Lower leg skin (tissue), 4 donors: ENCODE measurements at regions not wholly inside any gene's neighbourhood (a gene's known extent, or its start where the extent isn't known, plus 50 kb on each side); places are given as distances from the start of the nearest gene placed in this dataset.

Experiments
- DNase-seq, 2 donors: peaks; one replicate each; pipeline ENCODE4 v3.0.0-alpha.2; 2019; ENCODE audit warnings: low spot score in 2 of 2
- H3K4me3 ChIP-seq: fragments of 200-600 bp; sonication (generic); 2 replicates; pipeline ENCODE4 v1.5.1; 2017; ENCODE audit warnings: mild to moderate bottlenecking, low read depth; ENCODE audit not compliant: poor library complexity, severe bottlenecking
- POLR2A ChIP-seq, 2 donors: fragments of 450-650 bp; IDR thresholded peaks; one replicate each; pipeline ENCODE4 v1.6.1; 2016 to 2017; ENCODE audit warnings: antibody characterized with exemption in 2 of 2, mild to moderate bottlenecking in 1 of 2, moderate library complexity in 1 of 2
- WGBS, 2 donors: methylation state at CpG; one replicate each; pipeline ENCODE4 v1.1.5; 2018; 5-methylcytosine and 5-hydroxymethylcytosine counted together
- intact Hi-C: fragments of 100-400 bp; cut with DNase I; formaldehyde crosslinking; loops from one replicate; pipeline ENCODE4 v1.15.0; 2023; ENCODE audit warnings: low total_unique reads
- TF ChIP-seq, protein P1 (sequence below), 3 donors: fragments of 450-650 bp; IDR thresholded peaks; one replicate each; pipeline ENCODE4 v1.5.1; 2016; ENCODE audit warnings: antibody characterized with exemption in 3 of 3, mild to moderate bottlenecking in 3 of 3, moderate library complexity in 2 of 3

DNA sequence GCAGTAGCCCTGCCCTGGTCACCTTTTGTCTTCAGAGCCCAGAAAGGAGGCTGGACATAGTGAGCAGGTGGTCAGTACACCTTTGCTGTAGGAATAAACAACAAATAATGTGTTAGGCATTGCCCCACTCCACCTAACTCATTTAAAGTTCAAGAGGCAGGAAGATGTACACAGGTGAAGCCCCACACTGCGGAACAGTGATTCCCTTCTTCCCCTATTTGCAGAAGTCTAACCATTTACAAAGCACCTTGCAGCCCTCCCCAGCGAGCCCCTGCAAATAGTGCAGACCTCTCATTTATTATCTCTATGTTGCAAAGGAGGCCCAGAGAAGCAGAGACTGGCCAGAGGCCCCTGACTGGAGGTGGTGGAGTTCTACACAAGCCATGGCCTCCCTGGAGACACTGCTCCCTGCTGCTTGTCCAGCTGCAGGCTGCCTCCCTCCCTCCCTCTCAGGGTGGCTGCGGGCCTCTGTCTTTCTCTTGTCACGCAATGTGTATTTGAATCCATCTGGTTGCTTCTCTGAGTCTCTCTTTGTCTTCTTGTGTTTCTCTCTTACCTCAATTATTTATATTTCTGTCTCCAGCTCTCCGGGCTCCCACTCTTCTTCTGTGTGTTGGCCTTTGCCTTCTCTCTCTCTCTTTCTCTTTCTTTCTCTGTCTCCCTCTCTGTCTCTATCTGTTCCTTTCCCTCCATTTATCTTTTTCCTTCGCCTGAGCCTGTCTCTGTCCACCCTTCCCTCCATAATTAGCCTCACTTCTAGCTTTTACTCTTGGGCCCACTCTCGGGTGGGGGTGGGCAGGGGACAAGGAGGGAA, 59.1 kb upstream of the PRDM11 start:
- no peak overlapping the region for H3K4me3 ChIP-seq
- TF ChIP-seq POLR2A (IDR thresholded peaks at IDR 0.05), result no peak
- TF ChIP-seq, protein P1, sequence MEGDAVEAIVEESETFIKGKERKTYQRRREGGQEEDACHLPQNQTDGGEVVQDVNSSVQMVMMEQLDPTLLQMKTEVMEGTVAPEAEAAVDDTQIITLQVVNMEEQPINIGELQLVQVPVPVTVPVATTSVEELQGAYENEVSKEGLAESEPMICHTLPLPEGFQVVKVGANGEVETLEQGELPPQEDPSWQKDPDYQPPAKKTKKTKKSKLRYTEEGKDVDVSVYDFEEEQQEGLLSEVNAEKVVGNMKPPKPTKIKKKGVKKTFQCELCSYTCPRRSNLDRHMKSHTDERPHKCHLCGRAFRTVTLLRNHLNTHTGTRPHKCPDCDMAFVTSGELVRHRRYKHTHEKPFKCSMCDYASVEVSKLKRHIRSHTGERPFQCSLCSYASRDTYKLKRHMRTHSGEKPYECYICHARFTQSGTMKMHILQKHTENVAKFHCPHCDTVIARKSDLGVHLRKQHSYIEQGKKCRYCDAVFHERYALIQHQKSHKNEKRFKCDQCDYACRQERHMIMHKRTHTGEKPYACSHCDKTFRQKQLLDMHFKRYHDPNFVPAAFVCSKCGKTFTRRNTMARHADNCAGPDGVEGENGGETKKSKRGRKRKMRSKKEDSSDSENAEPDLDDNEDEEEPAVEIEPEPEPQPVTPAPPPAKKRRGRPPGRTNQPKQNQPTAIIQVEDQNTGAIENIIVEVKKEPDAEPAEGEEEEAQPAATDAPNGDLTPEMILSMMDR (IDR thresholded peaks at IDR 0.05), result no peak
- DNase-seq, result no peak
- WGBS, 2 donors, result 70 to 75% methylated on average over 7 of the region's 7 CpGs
- intact Hi-C loops, result no loop called here

DNA sequence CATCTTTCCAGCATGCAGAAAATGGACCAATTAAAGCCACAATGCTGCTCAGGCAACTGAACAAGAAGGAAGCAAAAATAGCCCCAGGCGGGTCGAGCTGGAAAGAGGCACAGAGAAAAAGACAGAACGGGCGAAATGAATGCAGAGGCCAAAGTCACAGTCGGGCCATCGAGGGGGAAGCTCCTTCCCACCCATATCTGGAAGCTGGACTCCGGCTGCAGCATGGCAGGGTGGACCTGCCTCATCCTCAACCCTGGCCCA, 58.6 kb upstream of the PRDM11 start:
- DNase-seq, result no peak
- WGBS, 2 donors, result 28 to 42% methylated on average over 7 of the region's 7 CpGs
- no peak for TF ChIP-seq POLR2A (IDR thresholded peaks at IDR 0.05)
- TF ChIP-seq, protein P1 (IDR thresholded peaks at IDR 0.05), result no peak
- intact Hi-C loops, result no loop called here
- no peak overlapping the region for H3K4me3 ChIP-seq

DNA sequence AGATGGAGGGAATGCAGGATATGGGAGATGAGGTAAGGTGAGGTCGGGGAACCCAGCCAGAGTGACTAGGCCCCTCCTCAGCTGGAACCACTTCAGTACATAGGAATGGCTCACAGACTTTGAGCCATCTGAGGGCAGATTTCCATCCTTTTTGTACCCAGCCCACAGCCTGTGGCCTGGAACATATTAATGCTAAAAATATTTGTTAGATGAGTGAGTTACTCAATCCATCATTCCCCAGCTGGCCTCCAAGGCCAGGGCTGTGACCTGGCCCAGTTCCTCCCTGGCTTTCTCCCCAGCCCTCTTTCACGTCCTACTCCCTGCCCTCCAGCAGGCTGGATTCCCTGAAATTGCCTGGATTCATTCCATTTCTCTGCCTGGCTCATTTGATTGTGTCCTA, 57.2 kb upstream of the PRDM11 start:
- no peak overlapping the region for H3K4me3 ChIP-seq
- DNase-seq, result peak; percentile 89 to 95
- intact Hi-C loops, result no loop called here
- 27% methylated on average over 2 of the region's 2 CpGs for WGBS, 2 donors
- TF ChIP-seq POLR2A (IDR thresholded peaks at IDR 0.05), result no peak
- TF ChIP-seq, protein P1 (IDR thresholded peaks at IDR 0.05), result no peak

DNA sequence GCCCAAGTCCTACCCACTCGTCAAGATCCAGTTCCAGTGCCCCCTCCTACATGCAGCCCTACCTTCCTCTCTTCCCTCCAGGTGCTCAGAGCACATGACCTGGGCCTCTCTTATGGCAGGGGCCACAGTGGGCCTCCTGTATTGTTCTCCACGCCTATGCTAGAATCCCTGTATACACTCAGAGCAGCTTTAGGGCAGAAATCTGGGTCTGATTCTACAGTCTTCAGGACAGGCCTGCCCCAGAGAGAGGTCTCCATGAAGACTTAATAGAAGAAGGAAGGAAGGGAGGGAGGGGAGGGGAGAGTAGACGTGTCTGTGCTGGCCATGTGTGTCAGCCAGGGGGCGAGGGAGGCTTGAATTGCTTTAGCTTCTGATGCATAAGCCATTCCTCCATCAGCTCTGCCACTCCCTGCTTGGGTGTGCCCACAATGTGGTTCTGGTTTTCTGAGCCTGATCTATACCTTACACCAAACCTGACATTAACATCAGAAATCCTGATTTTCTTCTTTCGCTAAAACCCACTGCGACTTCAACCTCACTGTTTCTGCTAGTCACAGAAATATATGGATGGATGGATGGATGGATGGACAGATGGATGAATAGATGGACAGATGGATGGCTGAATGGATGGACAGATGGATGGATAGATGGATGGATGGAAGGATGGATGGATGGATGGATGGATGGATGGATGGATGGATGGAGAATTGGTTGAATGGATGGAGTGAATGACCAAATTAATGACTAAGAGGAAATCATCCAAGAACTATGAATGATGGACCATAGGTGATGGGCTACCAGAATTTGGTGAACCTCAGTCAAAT, 56.6 kb upstream of the PRDM11 start:
- intact Hi-C loops, result no loop called here
- DNase-seq, result peak in 1 of 2 donors; percentile 80
- TF ChIP-seq POLR2A (IDR thresholded peaks at IDR 0.05), result no peak
- WGBS, 2 donors, result 33 to 44% methylated on average over 6 of the region's 6 CpGs
- H3K4me3 ChIP-seq, result no peak overlapping the region

DNA sequence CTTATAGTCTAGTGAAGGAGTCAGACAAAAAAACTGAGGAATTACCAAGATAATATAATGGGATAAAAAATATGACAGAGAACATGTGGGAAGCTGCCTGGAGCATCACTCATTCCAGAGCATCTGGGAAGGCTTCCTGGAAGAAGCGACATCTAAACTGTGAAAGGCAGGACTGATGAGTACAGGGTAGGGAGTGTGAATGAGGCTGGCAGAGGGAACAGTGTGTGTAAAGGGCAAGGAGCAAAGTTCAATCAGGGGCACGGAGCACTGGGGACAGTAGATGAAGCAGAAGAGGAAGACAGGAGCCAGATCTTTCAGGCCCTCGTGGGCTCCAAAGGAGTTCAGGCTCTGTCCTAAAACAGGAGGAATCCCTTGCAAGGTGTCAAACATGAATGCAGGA, 55.8 kb upstream of the PRDM11 start:
- 83 to 87% methylated on average over 3 of the region's 3 CpGs for WGBS, 2 donors
- no peak overlapping the region for H3K4me3 ChIP-seq
- intact Hi-C loops, result no loop called here
- TF ChIP-seq POLR2A (IDR thresholded peaks at IDR 0.05), result no peak
- DNase-seq, result peak in 1 of 2 donors; percentile 76

DNA sequence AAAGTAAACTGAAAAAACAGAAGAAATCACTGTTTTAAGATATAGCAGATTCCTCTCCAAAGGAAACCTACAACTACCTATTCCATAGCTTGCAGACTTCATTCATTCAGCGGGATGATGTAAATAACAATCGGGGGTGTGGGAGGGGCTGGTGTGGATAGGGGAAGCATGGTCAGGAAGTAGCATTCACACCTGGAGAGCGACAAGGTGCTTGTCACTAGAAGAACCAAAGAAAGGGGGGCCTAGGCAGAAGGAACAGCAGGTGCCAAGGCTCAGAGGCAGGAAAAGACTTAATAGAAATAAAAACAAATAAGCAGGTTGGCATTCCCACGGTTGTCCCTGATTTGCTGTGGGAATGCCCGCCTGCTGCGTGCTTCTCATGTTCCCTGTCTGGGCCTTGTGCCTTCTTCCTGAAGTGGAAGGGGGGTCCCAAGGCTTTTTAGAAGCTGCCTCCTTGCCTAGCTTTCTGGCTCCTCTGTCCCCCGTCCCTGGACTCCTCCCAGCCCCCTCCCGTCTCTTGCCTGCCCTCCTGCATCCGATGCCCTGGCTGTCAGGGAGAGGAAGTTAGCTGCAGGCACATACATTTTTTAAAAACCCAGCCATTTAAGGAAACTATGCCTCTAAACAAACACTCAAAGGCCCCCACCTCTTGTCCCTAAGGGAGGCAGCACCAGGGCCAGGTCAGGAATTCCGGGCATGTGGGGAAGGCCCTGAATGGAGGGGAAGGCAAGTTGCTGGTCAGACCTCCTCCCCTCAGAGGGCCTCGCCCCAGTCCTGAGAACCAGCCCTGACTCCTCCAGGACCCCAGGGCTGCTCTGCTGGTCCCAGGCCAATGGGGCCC, 54.7 kb upstream of the PRDM11 start:
- 52 to 55% methylated on average over 11 of the region's 11 CpGs for WGBS, 2 donors
- H3K4me3 ChIP-seq, result no peak overlapping the region
- intact Hi-C loops, result no loop called here
- DNase-seq, result peak in 1 of 2 donors; percentile 79
- TF ChIP-seq, protein P1 (IDR thresholded peaks at IDR 0.05), result no peak
- TF ChIP-seq POLR2A (IDR thresholded peaks at IDR 0.05), result no peak
